Thyroid gland (tissue), 4 donors: ENCODE measurements at regions not wholly inside any gene's neighbourhood (a gene's known extent, or its start where the extent isn't known, plus 50 kb on each side); places are given as distances from the start of the nearest gene placed in this dataset.

ENCODE experiments used
- DNase-seq, 2 donors: peaks; one replicate each; pipeline ENCODE4 v3.0.0-alpha.2; 2019
- H3K27ac ChIP-seq, 3 donors: fragments of 200-600 bp; sonication (generic); 1 replicate in 2 of 3; 2 replicates in 1 of 3; pipeline ENCODE4 v1.5.1; 2016 to 2019; ENCODE audit warnings: mild to moderate bottlenecking in 1 of 3, moderate library complexity in 1 of 3
- H3K27me3 ChIP-seq: fragments of 200-600 bp; sonication (generic); one replicate; pipeline ENCODE4 v1.5.1; 2019
- H3K36me3 ChIP-seq, 2 donors: fragments of 200-600 bp; sonication (generic); one replicate each; pipeline ENCODE4 v1.5.1; 2016 to 2019
- H3K4me1 ChIP-seq, 2 donors: fragments of 200-600 bp; sonication (generic); one replicate each; pipeline ENCODE4 v1.5.1; 2017 to 2019
- H3K4me3 ChIP-seq, 3 donors: fragments of 200-600 bp; sonication (generic); replicated peaks in 1 of 3; 1 replicate in 2 of 3; 2 replicates in 1 of 3; pipeline ENCODE4 v1.5.1; 2016; ENCODE audit warnings: mild to moderate bottlenecking in 1 of 3
- H3K9me3 ChIP-seq: fragments of 200-600 bp; sonication (generic); one replicate; pipeline ENCODE4 v1.5.1; 2017
- CTCF ChIP-seq, 6 experiments: fragments of 200-600 bp in 3 of 6; fragments of 450-650 bp in 3 of 6; sonication (generic) in 3 of 6; IDR thresholded peaks; one replicate each; pipeline ENCODE4 v1.5.1; 2016 to 2019; ENCODE audit warnings: antibody characterized with exemption in 6 of 6, mild to moderate bottlenecking in 2 of 6, inconsistent platforms in 1 of 6, moderate library complexity in 1 of 6
- POLR2A ChIP-seq, 2 donors: fragments of 450-650 bp; IDR thresholded peaks; one replicate each; pipeline ENCODE4 v1.6.1; 2017; ENCODE audit warnings: antibody characterized with exemption in 2 of 2, mild to moderate bottlenecking in 2 of 2, moderate library complexity in 1 of 2
- WGBS, 2 donors: methylation state at CpG; one replicate each; pipeline ENCODE4 v1.1.5; 2017; 5-methylcytosine and 5-hydroxymethylcytosine counted together
- intact Hi-C: fragments of 100-400 bp; cut with DNase I; formaldehyde crosslinking; loops from one replicate; pipeline ENCODE4 v1.15.1; 2023

- Histone ChIP-seq H3K9me3 (no peaks in the 10 kb centered on the region), H3K27ac (no peak overlapping the region), H3K4me1 (no peaks in the 10 kb centered on the region), H3K4me3 (no peak overlapping the region), H3K27me3 (no peaks in the 10 kb centered on the region), H3K36me3 (no peaks in the 10 kb centered on the region)
- WGBS, 2 donors, result 77 to 88% methylated on average over 4 to 5 of the region's 5 CpGs
- no peak for TF ChIP-seq POLR2A (IDR thresholded peaks at IDR 0.05)
- intact Hi-C loops, result no loop called here
- no peak for DNase-seq
These were observed 539.5 kb downstream of the TCERG1L start for GRCh38 chr10:130772056-130772455.

DNA sequence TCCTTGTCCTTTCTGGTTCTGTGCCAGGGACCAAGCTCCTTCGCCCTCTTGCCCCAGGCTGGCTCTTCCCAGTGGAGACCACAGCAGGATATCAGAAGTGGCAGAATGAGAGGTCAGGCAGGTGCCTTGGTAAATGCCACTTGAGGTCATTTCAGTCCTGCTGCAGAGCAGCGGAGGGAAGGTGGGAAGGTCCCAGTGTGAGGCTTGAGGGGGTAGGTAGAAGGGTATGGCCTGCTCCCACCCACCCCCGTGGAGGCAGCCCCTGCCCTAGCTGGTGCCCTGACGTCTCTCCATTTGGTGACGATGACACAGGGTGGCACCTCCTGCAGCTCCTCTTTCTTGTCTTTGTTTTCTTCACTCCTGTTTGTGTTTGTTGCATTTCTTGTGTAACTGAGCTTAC is 538.8 kb downstream of the TCERG1L start:
- Histone ChIP-seq H3K36me3 (no peaks in the 10 kb centered on the region), H3K9me3 (no peaks in the 10 kb centered on the region), H3K27ac (no peak overlapping the region), H3K4me3 (no peak overlapping the region), H3K27me3 (no peaks in the 10 kb centered on the region), H3K4me1 (no peaks in the 10 kb centered on the region)
- DNase-seq, result no peak
- TF ChIP-seq POLR2A (IDR thresholded peaks at IDR 0.05) (no peak), CTCF (IDR thresholded peaks at IDR 0.05) (no peak)
- WGBS, 2 donors, result 76 to 82% methylated on average over 5 of the region's 5 CpGs
- intact Hi-C loops, result no loop called here

GRCh38 chr10:130773941-130774340 is 537.6 kb downstream of the TCERG1L start:
- no peaks in the 10 kb centered on the region for H3K9me3 ChIP-seq
- H3K4me1 ChIP-seq, result no peaks in the 10 kb centered on the region
- H3K27ac ChIP-seq, result no peak overlapping the region
- H3K36me3 ChIP-seq, result no peaks in the 10 kb centered on the region
- TF ChIP-seq POLR2A (IDR thresholded peaks at IDR 0.05) (no peak), CTCF (IDR thresholded peaks at IDR 0.05) (no peak)
- WGBS, 2 donors, result 42 to 47% methylated on average over 8 of the region's 8 CpGs
- intact Hi-C loops, result no loop called here
- H3K27me3 ChIP-seq, result no peaks in the 10 kb centered on the region
- H3K4me3 ChIP-seq, result no peak overlapping the region
- no peak for DNase-seq

DNA sequence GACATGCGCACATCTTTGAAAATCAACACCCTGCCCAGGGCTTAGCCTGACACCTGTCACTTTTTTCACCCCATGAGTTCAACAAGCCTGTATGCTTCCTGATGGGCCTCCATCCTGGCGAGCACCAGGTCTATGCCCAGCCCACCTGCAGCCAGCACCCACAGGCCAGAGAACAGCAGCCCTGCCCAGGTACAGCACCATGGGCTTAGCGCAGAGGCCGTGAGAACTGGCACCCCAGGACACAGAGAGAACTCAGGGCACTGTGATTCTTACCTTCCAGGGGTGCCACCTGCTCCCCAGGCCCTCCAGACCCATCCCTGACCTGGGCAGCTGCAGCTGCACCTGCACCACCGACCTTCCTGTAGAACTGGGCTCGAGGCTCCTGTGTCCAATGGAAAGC is 536.6 kb downstream of the TCERG1L start:
- H3K4me1 ChIP-seq, result no peaks in the 10 kb centered on the region
- no peak overlapping the region for H3K4me3 ChIP-seq
- no peaks in the 10 kb centered on the region for H3K27me3 ChIP-seq
- WGBS, 2 donors, result 89 to 93% methylated on average over 3 to 6 of the region's 6 CpGs
- intact Hi-C loops, result no loop called here
- no peak for DNase-seq
- H3K27ac ChIP-seq, result no peak overlapping the region
- H3K36me3 ChIP-seq, result no peaks in the 10 kb centered on the region
- TF ChIP-seq CTCF (IDR thresholded peaks at IDR 0.05) (no peak), POLR2A (IDR thresholded peaks at IDR 0.05) (no peak)
- no peaks in the 10 kb centered on the region for H3K9me3 ChIP-seq

GRCh38 chr10:130775311-130775710 is 536.2 kb downstream of the TCERG1L start:
- TF ChIP-seq CTCF (IDR thresholded peaks at IDR 0.05), result no peak
- TF ChIP-seq POLR2A (IDR thresholded peaks at IDR 0.05), result no peak
- no peaks in the 10 kb centered on the region for H3K36me3 ChIP-seq
- H3K9me3 ChIP-seq, result no peaks in the 10 kb centered on the region
- intact Hi-C loops, result no loop called here
- no peaks in the 10 kb centered on the region for H3K4me1 ChIP-seq
- 80 to 89% methylated on average over 1 of the region's 1 CpG for WGBS, 2 donors
- no peak overlapping the region for H3K4me3 ChIP-seq
- no peak overlapping the region for H3K27ac ChIP-seq
- H3K27me3 ChIP-seq, result no peaks in the 10 kb centered on the region
- no peak for DNase-seq

GRCh38 chr10:130776724-130777123 is 534.8 kb downstream of the TCERG1L start:
- Histone ChIP-seq H3K4me1 (no peaks in the 10 kb centered on the region), H3K36me3 (no peaks in the 10 kb centered on the region), H3K27ac (no peak overlapping the region), H3K27me3 (no peaks in the 10 kb centered on the region), H3K9me3 (no peaks in the 10 kb centered on the region), H3K4me3 (no peak overlapping the region)
- 64 to 71% methylated on average over 10 of the region's 10 CpGs for WGBS, 2 donors
- intact Hi-C loops, result no loop called here
- no peak for DNase-seq
- TF ChIP-seq CTCF (IDR thresholded peaks at IDR 0.05), result no peak
- TF ChIP-seq POLR2A (IDR thresholded peaks at IDR 0.05), result no peak
